ENCODE measurements at regions not wholly inside any gene's neighbourhood (a gene's known extent, or its start where the extent isn't known, plus 50 kb on each side); places are given as distances from the start of the nearest gene placed in this dataset.

- no peak for TF ChIP-seq MYB (IDR thresholded peaks at IDR 0.05; ENCODE audit: borderline replicate concordance, low read depth, low read length)
- no peak for TF ChIP-seq CTCF (IDR thresholded peaks at IDR 0.05 in 2 of 3, conservative IDR thresholded peaks at IDR 0.05 in 1 of 3; ENCODE audit: control insufficient read depth in 2 of 3, extremely low read depth in 1 of 3, insufficient read depth in 1 of 3, low read depth in 3 of 3, low read length in 3 of 3)
- TF ChIP-seq MXI1 (IDR thresholded peaks at IDR 0.05; ENCODE audit: low read depth, low read length), result no peak
- no peak for TF ChIP-seq NFYB (IDR thresholded peaks at IDR 0.05; ENCODE audit: insufficient read depth, low read depth, low read length)
- TF ChIP-seq, protein P1, sequence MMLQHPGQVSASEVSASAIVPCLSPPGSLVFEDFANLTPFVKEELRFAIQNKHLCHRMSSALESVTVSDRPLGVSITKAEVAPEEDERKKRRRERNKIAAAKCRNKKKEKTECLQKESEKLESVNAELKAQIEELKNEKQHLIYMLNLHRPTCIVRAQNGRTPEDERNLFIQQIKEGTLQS (IDR thresholded peaks at IDR 0.05; ENCODE audit: borderline replicate concordance, extremely low read depth, low read depth, low read length), result no peak
- no peak for TF ChIP-seq SP1 (IDR thresholded peaks at IDR 0.05; ENCODE audit: low read depth, low read length)
- no peak for TF ChIP-seq RFX5 (IDR thresholded peaks at IDR 0.05; ENCODE audit: low read depth, low read length)
- TF ChIP-seq TCF7 (IDR thresholded peaks at IDR 0.05; ENCODE audit: borderline replicate concordance), result no peak
- TF ChIP-seq, protein P2, sequence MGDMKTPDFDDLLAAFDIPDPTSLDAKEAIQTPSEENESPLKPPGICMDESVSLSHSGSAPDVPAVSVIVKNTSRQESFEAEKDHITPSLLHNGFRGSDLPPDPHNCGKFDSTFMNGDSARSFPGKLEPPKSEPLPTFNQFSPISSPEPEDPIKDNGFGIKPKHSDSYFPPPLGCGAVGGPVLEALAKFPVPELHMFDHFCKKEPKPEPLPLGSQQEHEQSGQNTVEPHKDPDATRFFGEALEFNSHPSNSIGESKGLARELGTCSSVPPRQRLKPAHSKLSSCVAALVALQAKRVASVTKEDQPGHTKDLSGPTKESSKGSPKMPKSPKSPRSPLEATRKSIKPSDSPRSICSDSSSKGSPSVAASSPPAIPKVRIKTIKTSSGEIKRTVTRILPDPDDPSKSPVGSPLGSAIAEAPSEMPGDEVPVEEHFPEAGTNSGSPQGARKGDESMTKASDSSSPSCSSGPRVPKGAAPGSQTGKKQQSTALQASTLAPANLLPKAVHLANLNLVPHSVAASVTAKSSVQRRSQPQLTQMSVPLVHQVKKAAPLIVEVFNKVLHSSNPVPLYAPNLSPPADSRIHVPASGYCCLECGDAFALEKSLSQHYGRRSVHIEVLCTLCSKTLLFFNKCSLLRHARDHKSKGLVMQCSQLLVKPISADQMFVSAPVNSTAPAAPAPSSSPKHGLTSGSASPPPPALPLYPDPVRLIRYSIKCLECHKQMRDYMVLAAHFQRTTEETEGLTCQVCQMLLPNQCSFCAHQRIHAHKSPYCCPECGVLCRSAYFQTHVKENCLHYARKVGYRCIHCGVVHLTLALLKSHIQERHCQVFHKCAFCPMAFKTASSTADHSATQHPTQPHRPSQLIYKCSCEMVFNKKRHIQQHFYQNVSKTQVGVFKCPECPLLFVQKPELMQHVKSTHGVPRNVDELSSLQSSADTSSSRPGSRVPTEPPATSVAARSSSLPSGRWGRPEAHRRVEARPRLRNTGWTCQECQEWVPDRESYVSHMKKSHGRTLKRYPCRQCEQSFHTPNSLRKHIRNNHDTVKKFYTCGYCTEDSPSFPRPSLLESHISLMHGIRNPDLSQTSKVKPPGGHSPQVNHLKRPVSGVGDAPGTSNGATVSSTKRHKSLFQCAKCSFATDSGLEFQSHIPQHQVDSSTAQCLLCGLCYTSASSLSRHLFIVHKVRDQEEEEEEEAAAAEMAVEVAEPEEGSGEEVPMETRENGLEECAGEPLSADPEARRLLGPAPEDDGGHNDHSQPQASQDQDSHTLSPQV (IDR thresholded peaks at IDR 0.05), result no peak
- TF ChIP-seq CREB1 (IDR thresholded peaks at IDR 0.05; ENCODE audit: low read depth), result no peak
- no peak for TF ChIP-seq NBN (IDR thresholded peaks at IDR 0.05)
- TF ChIP-seq IRF3 (IDR thresholded peaks at IDR 0.05), result no peak
- no peak for TF ChIP-seq EP300 (IDR thresholded peaks at IDR 0.05; ENCODE audit: borderline replicate concordance in 1 of 2, control insufficient read depth in 1 of 2, low read depth in 2 of 2, low read length in 2 of 2)
These were observed 130.5 kb upstream of the ANKRD30A start for GRCh38 chr10:36994886-36995285.
